Epithelial cell of proximal tubule (primary cell): ENCODE measurements at regions not wholly inside any gene's neighbourhood (a gene's known extent, or its start where the extent isn't known, plus 50 kb on each side); places are given as distances from the start of the nearest gene placed in this dataset.

Experiments used
- DNase-seq: peaks from one replicate; pipeline ENCODE4 v3.0.0-alpha.2; 2011; ENCODE audit warnings: low read depth
- H3K4me3 ChIP-seq: 2 replicates; pipeline ENCODE4 v1.5.1; 2011; ENCODE audit warnings: low read depth, mild to moderate bottlenecking, low read length
- CTCF ChIP-seq: conservative IDR thresholded peaks from 2 replicates; pipeline ENCODE4 v1.5.1; 2012; ENCODE audit warnings: low read depth, mild to moderate bottlenecking, low read length

GRCh38 chr22:27239520-27239919 is 562.0 kb downstream of the MN1 start:
- no peak for DNase-seq
- no peak overlapping the region for H3K4me3 ChIP-seq
- no peak for TF ChIP-seq CTCF

- no peak for TF ChIP-seq CTCF
- H3K4me3 ChIP-seq: no peak overlapping the region
- DNase-seq: no peak
Observed at GRCh38 chr22:27240298-27241075, 561.1 kb downstream of the MN1 start.

- no peak overlapping the region for H3K4me3 ChIP-seq
- DNase-seq: no peak
- TF ChIP-seq CTCF: no peak
Observed at GRCh38 chr22:27241430-27242321, 559.9 kb downstream of the MN1 start.

- no peak overlapping the region for H3K4me3 ChIP-seq
- no peak for DNase-seq
- no peak for TF ChIP-seq CTCF
Observed at GRCh38 chr22:27242474-27242873, 559.1 kb downstream of the MN1 start.

- no peak overlapping the region for H3K4me3 ChIP-seq
- TF ChIP-seq CTCF: no peak
- DNase-seq: no peak
Observed at GRCh38 chr22:27242917-27243589, 558.5 kb downstream of the MN1 start.

GRCh38 chr22:27244328-27244727 is 557.2 kb downstream of the MN1 start:
- no peak for TF ChIP-seq CTCF
- DNase-seq: no peak
- no peak overlapping the region for H3K4me3 ChIP-seq
